PFSK-1 (cell line): ENCODE measurements at regions not wholly inside any gene's neighbourhood (a gene's known extent, or its start where the extent isn't known, plus 50 kb on each side); places are given as distances from the start of the nearest gene placed in this dataset.

Source experiments
- POLR2AphosphoS5 ChIP-seq: IDR thresholded peaks from 2 replicates; pipeline ENCODE4 v1.6.1; 2012; ENCODE audit warnings: low read depth, mild to moderate bottlenecking, control low read depth, low read length, moderate library complexity
- SIN3A ChIP-seq: IDR thresholded peaks from 2 replicates; pipeline ENCODE4 v1.6.1; 2012; ENCODE audit warnings: mild to moderate bottlenecking, low read length, moderate library complexity, borderline replicate concordance; ENCODE audit not compliant: insufficient read depth
- TF ChIP-seq, protein P1 (sequence below), 2 experiments: IDR thresholded peaks; 2 replicates each; pipeline versions ENCODE4 v1.6.1 to v1.8.0; 2011 to 2012; ENCODE audit warnings: low read depth in 2 of 2, low read length in 2 of 2, control low read depth in 1 of 2, inconsistent platforms in 1 of 2, mild to moderate bottlenecking in 1 of 2, moderate library complexity in 1 of 2; ENCODE audit not compliant: insufficient read depth in 1 of 2

DNA sequence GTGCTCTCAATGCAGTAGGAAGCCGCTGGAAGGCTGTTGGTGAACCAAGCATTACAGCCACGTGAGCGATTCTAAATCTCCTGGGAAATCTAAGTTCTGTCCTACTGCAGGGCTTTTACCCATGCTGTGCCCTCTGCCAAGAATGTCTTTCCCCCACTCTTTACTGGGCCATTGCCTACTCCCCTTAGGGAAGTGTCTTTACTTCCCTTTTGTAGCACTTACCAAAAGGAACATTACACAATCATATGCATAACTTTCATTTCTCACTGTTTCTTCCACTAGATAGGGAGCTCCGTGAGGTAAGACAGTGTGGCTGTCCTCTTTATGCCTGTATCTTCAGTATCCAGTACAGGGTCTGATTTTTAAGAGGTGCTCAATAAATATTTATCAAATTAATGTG, 241.7 kb upstream of the NR4A3 start:
- TF ChIP-seq POLR2AphosphoS5, result no peak
- TF ChIP-seq, protein P1, sequence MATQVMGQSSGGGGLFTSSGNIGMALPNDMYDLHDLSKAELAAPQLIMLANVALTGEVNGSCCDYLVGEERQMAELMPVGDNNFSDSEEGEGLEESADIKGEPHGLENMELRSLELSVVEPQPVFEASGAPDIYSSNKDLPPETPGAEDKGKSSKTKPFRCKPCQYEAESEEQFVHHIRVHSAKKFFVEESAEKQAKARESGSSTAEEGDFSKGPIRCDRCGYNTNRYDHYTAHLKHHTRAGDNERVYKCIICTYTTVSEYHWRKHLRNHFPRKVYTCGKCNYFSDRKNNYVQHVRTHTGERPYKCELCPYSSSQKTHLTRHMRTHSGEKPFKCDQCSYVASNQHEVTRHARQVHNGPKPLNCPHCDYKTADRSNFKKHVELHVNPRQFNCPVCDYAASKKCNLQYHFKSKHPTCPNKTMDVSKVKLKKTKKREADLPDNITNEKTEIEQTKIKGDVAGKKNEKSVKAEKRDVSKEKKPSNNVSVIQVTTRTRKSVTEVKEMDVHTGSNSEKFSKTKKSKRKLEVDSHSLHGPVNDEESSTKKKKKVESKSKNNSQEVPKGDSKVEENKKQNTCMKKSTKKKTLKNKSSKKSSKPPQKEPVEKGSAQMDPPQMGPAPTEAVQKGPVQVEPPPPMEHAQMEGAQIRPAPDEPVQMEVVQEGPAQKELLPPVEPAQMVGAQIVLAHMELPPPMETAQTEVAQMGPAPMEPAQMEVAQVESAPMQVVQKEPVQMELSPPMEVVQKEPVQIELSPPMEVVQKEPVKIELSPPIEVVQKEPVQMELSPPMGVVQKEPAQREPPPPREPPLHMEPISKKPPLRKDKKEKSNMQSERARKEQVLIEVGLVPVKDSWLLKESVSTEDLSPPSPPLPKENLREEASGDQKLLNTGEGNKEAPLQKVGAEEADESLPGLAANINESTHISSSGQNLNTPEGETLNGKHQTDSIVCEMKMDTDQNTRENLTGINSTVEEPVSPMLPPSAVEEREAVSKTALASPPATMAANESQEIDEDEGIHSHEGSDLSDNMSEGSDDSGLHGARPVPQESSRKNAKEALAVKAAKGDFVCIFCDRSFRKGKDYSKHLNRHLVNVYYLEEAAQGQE (IDR thresholded peaks at IDR 0.05; ENCODE audit: insufficient read depth in 1 of 2, low read depth in 2 of 2, low read length in 2 of 2), result no peak
- TF ChIP-seq SIN3A, result no peak
